Pancreas (tissue), 10 donors: ENCODE measurements at regions not wholly inside any gene's neighbourhood (a gene's known extent, or its start where the extent isn't known, plus 50 kb on each side); places are given as distances from the start of the nearest gene placed in this dataset.

Experiments used
- ATAC-seq, 4 donors: fragments of 200-7000 bp; cut with Tn5 transposase; one replicate each; pipeline versions ENCODE4 v1.8.0 to v1.9.1; 2020; ENCODE audit warnings: mild to moderate bottlenecking in 4 of 4, moderate library complexity in 4 of 4
- DNase-seq, 6 donors: peaks; one replicate each; pipeline ENCODE4 v3.0.0-alpha.2; 2020
- FAIRE-seq: peaks from 2 replicates; lab custom pipeline; 2012; peaks lifted over from hg19 to GRCh38; lab: Jason Lieb, UNC
- H3K27ac ChIP-seq, 4 donors: fragments of 200-600 bp; sonication (generic); 1 replicate in 3 of 4; 2 replicates in 1 of 4; pipeline versions ENCODE4 v1.5.0 to v1.8.0; 2020
- H3K27me3 ChIP-seq, 4 donors: fragments of 200-600 bp; one replicate each; pipeline ENCODE4 v1.8.0; 2021
- H3K36me3 ChIP-seq, 3 donors: fragments of 200-600 bp; sonication (generic) in 1 of 3; one replicate each; pipeline versions ENCODE4 v1.5.0 to v1.8.0; 2020 to 2021
- H3K4me1 ChIP-seq, 3 donors: fragments of 200-600 bp; one replicate each; pipeline ENCODE4 v1.8.0; 2021
- H3K4me3 ChIP-seq, 4 donors: fragments of 200-600 bp; sonication (generic) in 2 of 4; one replicate each; pipeline versions ENCODE4 v1.5.0 to v1.8.0; 2020 to 2021
- H3K9me3 ChIP-seq, 4 donors: fragments of 200-600 bp; one replicate each; pipeline ENCODE4 v1.8.0; 2021
- WGBS, 2 donors: extraction: QIAGEN DNeasy Blood & Tissue Kit; methylation state at CpG; one replicate each; pipeline ENCODE4 v1.1.7; 2013; 5-methylcytosine and 5-hydroxymethylcytosine counted together
- intact Hi-C, 3 donors: fragments of 100-400 bp; cut with DNase I; formaldehyde crosslinking; loops; one replicate each; pipeline versions ENCODE4 v1.11.1 to v1.14.2; 2022
- TF ChIP-seq, protein P1 (sequence below), 4 donors: fragments of 200-600 bp; sonication (generic) in 3 of 4; IDR thresholded peaks; one replicate each; pipeline versions ENCODE4 v1.5.0 to v1.8.0; 2021; ENCODE audit warnings: antibody characterized with exemption in 4 of 4
- donor health status: healthy with polysubstance abuse.
- donor health status: DM: no; HTN: no; CAD: no; lungs with moderate emphysema.
- donor health status: DM: no; HTN: no; CAD: no.
- donor health status: control.
- donor health status: control.
- donor health status: Bipolar disorder and iron deficiency.
- donor health status: DM: yes; HTN: yes; CAD: no.
- donor health status: DM: no; HTN: no; CAD: no.
- donor health status: DM: no; HTN: no; CAD: no.
- donor health status: DM: yes; HTN: yes; CAD: no.

DNA sequence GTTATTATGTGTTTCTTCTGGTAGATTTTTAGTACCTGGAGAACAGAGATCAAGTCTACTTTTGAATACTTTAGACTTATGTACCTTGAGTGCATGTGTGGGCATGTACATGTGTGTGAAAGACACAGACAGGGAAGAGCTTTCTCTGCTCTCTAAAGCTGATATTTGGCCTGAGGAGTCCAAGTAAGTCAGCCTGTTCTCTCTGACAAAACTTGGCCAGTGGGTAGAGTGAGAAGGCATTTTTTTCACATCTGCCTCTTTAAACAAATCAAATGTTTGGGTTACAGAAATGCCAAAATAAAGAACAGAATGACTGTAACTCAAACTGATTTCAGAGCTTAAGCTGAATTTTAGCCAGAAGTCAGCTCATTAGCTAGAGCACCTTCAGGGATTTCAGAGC lies 309.7 kb upstream of the DYNLRB2 start:
- TF ChIP-seq, protein P1, sequence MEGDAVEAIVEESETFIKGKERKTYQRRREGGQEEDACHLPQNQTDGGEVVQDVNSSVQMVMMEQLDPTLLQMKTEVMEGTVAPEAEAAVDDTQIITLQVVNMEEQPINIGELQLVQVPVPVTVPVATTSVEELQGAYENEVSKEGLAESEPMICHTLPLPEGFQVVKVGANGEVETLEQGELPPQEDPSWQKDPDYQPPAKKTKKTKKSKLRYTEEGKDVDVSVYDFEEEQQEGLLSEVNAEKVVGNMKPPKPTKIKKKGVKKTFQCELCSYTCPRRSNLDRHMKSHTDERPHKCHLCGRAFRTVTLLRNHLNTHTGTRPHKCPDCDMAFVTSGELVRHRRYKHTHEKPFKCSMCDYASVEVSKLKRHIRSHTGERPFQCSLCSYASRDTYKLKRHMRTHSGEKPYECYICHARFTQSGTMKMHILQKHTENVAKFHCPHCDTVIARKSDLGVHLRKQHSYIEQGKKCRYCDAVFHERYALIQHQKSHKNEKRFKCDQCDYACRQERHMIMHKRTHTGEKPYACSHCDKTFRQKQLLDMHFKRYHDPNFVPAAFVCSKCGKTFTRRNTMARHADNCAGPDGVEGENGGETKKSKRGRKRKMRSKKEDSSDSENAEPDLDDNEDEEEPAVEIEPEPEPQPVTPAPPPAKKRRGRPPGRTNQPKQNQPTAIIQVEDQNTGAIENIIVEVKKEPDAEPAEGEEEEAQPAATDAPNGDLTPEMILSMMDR (IDR thresholded peaks at IDR 0.05), result no peak

DNA sequence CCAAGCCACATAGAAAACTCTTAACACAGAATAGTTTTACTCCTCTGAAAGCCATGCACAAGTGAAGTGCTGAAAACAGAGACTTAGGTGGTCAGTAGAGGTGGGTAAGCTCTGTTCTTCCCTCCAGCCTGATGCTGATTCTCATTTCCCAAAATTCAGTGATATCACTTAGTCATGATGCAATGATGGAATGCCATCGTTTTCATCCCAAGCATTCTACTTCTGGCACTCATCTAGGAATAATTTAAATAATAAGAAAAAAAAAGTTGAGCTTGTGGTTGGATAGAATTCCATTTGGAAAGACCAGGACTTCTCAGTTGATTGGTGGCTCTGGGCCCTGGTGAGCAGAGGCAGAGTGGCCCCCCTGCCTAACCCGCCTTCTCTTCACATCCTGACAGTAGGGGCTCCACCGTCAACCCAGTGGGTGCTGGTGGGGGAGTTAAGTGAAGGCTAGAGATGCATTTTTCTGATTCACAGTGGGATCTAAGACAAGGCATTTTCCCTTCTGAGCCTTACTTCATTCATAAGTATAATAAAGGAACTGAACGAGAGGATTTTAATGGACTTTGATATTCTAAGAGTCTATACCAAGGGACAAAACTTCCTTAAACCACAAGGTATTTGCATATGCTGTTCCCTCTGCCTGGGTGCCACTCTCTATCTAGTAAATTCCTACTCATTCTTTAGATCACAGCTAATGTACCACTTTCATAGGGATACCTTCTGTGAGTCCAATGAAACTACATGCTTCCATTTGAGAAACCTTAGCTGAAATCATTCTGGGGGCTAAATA lies 310.3 kb upstream of the DYNLRB2 start:
- Histone ChIP-seq H3K27me3 (no peaks in the 10 kb centered on the region), H3K9me3 (no peaks in the 10 kb centered on the region), H3K36me3 (no peaks in the 10 kb centered on the region), H3K27ac (no peak overlapping the region), H3K4me1 (no peaks in the 10 kb centered on the region), H3K4me3 (no peak overlapping the region)
- WGBS, 2 donors, result 59 to 63% methylated on average over 4 of the region's 4 CpGs
- DNase-seq (no peak), FAIRE-seq (no peak), ATAC-seq (no peak)
- TF ChIP-seq, protein P1 (IDR thresholded peaks at IDR 0.05), result no peak
- intact Hi-C loops, result no loop called here

More for the DNA sequence above, 309.7 kb upstream of the DYNLRB2 start:
- H3K4me1 ChIP-seq, result no peaks in the 10 kb centered on the region
- DNase-seq (no peak), ATAC-seq (no peak), FAIRE-seq (no peak)
- H3K36me3 ChIP-seq, result no peaks in the 10 kb centered on the region
- H3K27ac ChIP-seq, result no peak overlapping the region
- H3K9me3 ChIP-seq, result no peaks in the 10 kb centered on the region
- no peaks in the 10 kb centered on the region for H3K27me3 ChIP-seq
- intact Hi-C loops, result no loop called here
- no peak overlapping the region for H3K4me3 ChIP-seq

DNA sequence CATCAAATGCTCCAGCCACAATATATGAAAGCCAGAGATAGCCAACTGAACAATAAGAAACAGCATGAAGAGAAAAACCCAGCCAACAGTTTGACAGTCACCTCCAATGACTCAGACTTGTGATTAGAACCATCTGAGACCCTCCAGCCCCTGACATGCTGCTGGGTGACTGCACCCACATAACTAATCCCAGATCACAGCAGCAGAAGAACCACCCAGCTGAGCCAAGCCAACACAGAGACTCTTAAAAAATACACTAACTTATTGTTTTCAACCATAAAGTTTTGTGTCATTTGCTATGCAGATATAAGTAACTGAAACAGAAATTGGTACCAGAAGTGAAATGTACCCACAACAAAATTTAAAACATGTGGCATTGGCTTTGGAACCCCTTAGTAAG lies 314.3 kb upstream of the DYNLRB2 start:
- intact Hi-C loops, result no loop called here
- no peak for ATAC-seq
- H3K4me3 ChIP-seq, result no peak overlapping the region

DNA sequence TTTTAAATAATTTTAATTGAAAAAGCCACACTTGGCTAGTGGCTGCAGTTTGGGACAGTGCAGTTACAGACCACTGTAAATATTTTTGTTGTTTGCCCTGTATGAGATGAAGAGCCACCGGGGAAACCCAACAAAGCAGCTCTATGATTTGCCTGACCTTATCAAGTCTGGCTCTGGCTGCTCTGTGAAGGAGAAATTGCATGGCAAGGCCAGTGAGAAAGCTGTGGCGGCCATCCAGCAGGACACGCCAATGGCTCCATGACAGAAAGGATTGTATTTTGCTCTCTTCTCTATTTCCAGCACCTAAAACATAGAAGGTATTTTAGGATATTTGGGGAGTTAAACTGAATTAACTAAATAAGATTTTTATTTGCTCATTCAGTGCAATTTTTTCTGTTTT lies 330.0 kb upstream of the DYNLRB2 start:
- no peak for FAIRE-seq
- H3K27ac ChIP-seq, result no peak overlapping the region

More for the DNA sequence above, 314.3 kb upstream of the DYNLRB2 start:
- TF ChIP-seq, protein P1 (IDR thresholded peaks at IDR 0.05), result no peak
- FAIRE-seq (no peak), DNase-seq (no peak)
- no peaks in the 10 kb centered on the region for H3K27me3 ChIP-seq
- H3K27ac ChIP-seq, result no peak overlapping the region
- no peaks in the 10 kb centered on the region for H3K4me1 ChIP-seq
- no peaks in the 10 kb centered on the region for H3K36me3 ChIP-seq
- H3K9me3 ChIP-seq, result no peaks in the 10 kb centered on the region

DNA sequence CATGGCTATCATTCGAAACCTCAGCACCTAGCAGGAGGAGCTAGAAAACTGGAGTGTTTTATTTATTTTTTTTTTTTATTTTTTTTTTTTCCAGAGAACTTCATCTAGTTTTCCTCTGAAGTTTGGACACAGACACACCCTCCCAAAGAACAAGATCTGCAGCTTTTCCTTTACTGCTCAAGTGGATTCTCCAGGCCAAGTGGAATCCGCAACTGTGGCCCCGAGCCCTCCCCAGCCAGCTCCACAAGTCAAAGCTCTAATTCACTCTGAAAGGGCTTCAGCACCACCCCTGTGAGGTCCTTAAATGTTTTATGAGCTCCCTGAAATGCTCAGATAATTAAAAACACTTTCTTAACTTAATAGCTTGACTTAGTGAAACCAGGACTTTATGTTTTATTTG lies 332.1 kb upstream of the DYNLRB2 start:
- Histone ChIP-seq H3K27me3 (no peaks in the 10 kb centered on the region), H3K9me3 (no peaks in the 10 kb centered on the region), H3K36me3 (no peaks in the 10 kb centered on the region), H3K27ac (no peak overlapping the region), H3K4me3 (no peak overlapping the region), H3K4me1 (no peaks in the 10 kb centered on the region)
- ATAC-seq, result no peak
- FAIRE-seq, result no peak
- intact Hi-C loops, result no loop called here
- WGBS, 2 donors, result 88 to 90% methylated on average over 3 of the region's 3 CpGs
- TF ChIP-seq, protein P1 (IDR thresholded peaks at IDR 0.05), result no peak
- DNase-seq, result no peak

More for the DNA sequence above, 330.0 kb upstream of the DYNLRB2 start:
- no peaks in the 10 kb centered on the region for H3K36me3 ChIP-seq
- TF ChIP-seq, protein P1 (IDR thresholded peaks at IDR 0.05), result no peak
- H3K4me1 ChIP-seq, result no peaks in the 10 kb centered on the region
- ATAC-seq, result no peak
- H3K4me3 ChIP-seq, result no peak overlapping the region
- no peaks in the 10 kb centered on the region for H3K27me3 ChIP-seq
- intact Hi-C loops, result no loop called here
- DNase-seq, result no peak
- 64 to 76% methylated on average over 3 of the region's 3 CpGs for WGBS, 2 donors
- H3K9me3 ChIP-seq, result no peaks in the 10 kb centered on the region
